OCI-LY7 (cell line): ENCODE measurements at regions not wholly inside any gene's neighbourhood (a gene's known extent, or its start where the extent isn't known, plus 50 kb on each side); places are given as distances from the start of the nearest gene placed in this dataset.

Source experiments
- EZH2phosphoT487 ChIP-seq: fragments of 200-600 bp; sonication (generic); IDR thresholded peaks from 2 replicates; pipeline ENCODE4 v1.6.1; 2018; ENCODE audit warnings: low read depth, borderline replicate concordance, mild to moderate bottlenecking, mixed run types, antibody characterized with exemption, low read length, moderate library complexity, mixed read lengths
- TF ChIP-seq, protein P1 (sequence below): fragments of 200-600 bp; sonication (generic); conservative IDR thresholded peaks from 2 replicates; pipeline ENCODE4 v1.5.1; 2014; ENCODE audit warnings: mild to moderate bottlenecking, antibody characterized with exemption, low read length, moderate library complexity, mixed read lengths

GRCh38 chr19:28049875-28050274, 1163.1 kb downstream of the UQCRFS1 start:
- TF ChIP-seq, protein P1, sequence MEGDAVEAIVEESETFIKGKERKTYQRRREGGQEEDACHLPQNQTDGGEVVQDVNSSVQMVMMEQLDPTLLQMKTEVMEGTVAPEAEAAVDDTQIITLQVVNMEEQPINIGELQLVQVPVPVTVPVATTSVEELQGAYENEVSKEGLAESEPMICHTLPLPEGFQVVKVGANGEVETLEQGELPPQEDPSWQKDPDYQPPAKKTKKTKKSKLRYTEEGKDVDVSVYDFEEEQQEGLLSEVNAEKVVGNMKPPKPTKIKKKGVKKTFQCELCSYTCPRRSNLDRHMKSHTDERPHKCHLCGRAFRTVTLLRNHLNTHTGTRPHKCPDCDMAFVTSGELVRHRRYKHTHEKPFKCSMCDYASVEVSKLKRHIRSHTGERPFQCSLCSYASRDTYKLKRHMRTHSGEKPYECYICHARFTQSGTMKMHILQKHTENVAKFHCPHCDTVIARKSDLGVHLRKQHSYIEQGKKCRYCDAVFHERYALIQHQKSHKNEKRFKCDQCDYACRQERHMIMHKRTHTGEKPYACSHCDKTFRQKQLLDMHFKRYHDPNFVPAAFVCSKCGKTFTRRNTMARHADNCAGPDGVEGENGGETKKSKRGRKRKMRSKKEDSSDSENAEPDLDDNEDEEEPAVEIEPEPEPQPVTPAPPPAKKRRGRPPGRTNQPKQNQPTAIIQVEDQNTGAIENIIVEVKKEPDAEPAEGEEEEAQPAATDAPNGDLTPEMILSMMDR = no peak
- no peak for TF ChIP-seq EZH2phosphoT487
